H1 (cell line): ENCODE measurements at regions not wholly inside any gene's neighbourhood (a gene's known extent, or its start where the extent isn't known, plus 50 kb on each side); places are given as distances from the start of the nearest gene placed in this dataset.

ENCODE experiments used
- CTCF ChIA-PET: fragments of 300-600 bp; sonication (Branson Sonifier 250); formaldehyde crosslinking; loops from one replicate; lab custom pipeline; 2021; ENCODE audit not compliant: partially characterized antibody; lab: Charles Lee
- POLR2A ChIA-PET: fragments of 300-600 bp; sonication (Branson Sonifier 250); formaldehyde crosslinking; loops from one replicate; lab custom pipeline; 2021; ENCODE audit warnings: inconsistent platforms; ENCODE audit not compliant: partially characterized antibody; lab: Charles Lee
- DNase-seq, 2 experiments: peaks; one replicate each; pipeline versions ENCODE4 v3.0.0 to v3.0.0-alpha.2; 2010 to 2022; ENCODE audit warnings: low spot score in 2 of 2, low read depth in 1 of 2, mixed read lengths in 1 of 2
- FAIRE-seq: peaks from 2 replicates; lab custom pipeline; 2011; peaks lifted over from hg19 to GRCh38; lab: Jason Lieb, UNC
- H2AFZ ChIP-seq: 2 replicates; pipeline ENCODE4 v1.8.1; 2012; ENCODE audit warnings: low read length, inconsistent platforms
- H2AK5ac ChIP-seq: 2 replicates; pipeline ENCODE4 v1.6.1; 2013; ENCODE audit warnings: low read depth, low read length
- H2BK120ac ChIP-seq: replicated peaks from 2 replicates; pipeline ENCODE3; 2013; ENCODE audit warnings: low read depth, low read length, inconsistent platforms
- H2BK12ac ChIP-seq: 2 replicates; pipeline ENCODE4 v1.6.1; 2013; ENCODE audit warnings: low read depth, low read length
- H2BK15ac ChIP-seq: 2 replicates; pipeline ENCODE4 v1.6.1; 2013; ENCODE audit warnings: low read length
- H2BK20ac ChIP-seq: 2 replicates; pipeline ENCODE4 v1.6.1; 2013; ENCODE audit warnings: low read length
- H2BK5ac ChIP-seq: 2 replicates; pipeline ENCODE4 v1.6.1; 2013; ENCODE audit warnings: low read depth, low read length
- H3K14ac ChIP-seq: 2 replicates; pipeline ENCODE4 v1.6.1; 2013; ENCODE audit warnings: inconsistent platforms; ENCODE audit not compliant: insufficient read length
- H3K18ac ChIP-seq: 2 replicates; pipeline ENCODE4 v1.6.1; 2013; ENCODE audit warnings: low read length; ENCODE audit errors: extremely low read depth
- H3K23ac ChIP-seq: 2 replicates; pipeline ENCODE4 v1.6.1; 2013; ENCODE audit warnings: inconsistent platforms; ENCODE audit not compliant: insufficient read length
- H3K23me2 ChIP-seq: 2 replicates; pipeline ENCODE4 v1.6.1; 2013; ENCODE audit warnings: low read depth, low read length
- H3K27ac ChIP-seq: 2 replicates; pipeline ENCODE4 v1.6.1; 2011; ENCODE audit warnings: low read depth, low read length, inconsistent platforms
- H3K27me3 ChIP-seq, 4 experiments: replicated peaks in 1 of 4; 1 replicate in 1 of 4; 2 replicates in 3 of 4; pipeline versions ENCODE4 v1.6.1 to v1.8.1; 2011 to 2013; ENCODE audit warnings: low read length in 3 of 4, mild to moderate bottlenecking in 3 of 4, inconsistent platforms in 2 of 4, mixed read lengths in 2 of 4, moderate library complexity in 1 of 4; ENCODE audit not compliant: control insufficient read depth in 3 of 4, insufficient read depth in 3 of 4; ENCODE audit errors: extremely low read depth in 1 of 4
- H3K36me3 ChIP-seq, 4 experiments: 2 replicates each; pipeline versions ENCODE4 v1.6.1 to v1.8.1; 2011 to 2013; ENCODE audit warnings: mild to moderate bottlenecking in 4 of 4, low read length in 3 of 4, moderate library complexity in 2 of 4, control low read depth in 1 of 4, inconsistent platforms in 1 of 4; ENCODE audit not compliant: insufficient read depth in 4 of 4, control insufficient read depth in 2 of 4
- H3K4ac ChIP-seq: replicated peaks from 2 replicates; pipeline ENCODE3; 2013; ENCODE audit warnings: low read length, low read depth, mixed read lengths, inconsistent platforms; ENCODE audit not compliant: insufficient read length
- H3K4me1 ChIP-seq, 4 experiments: replicated peaks in 1 of 4; 1 replicate in 1 of 4; 2 replicates in 3 of 4; pipeline versions ENCODE4 v1.6.1 to v1.8.1; 2011 to 2013; ENCODE audit warnings: low read length in 3 of 4, inconsistent platforms in 2 of 4, mixed read lengths in 1 of 4; ENCODE audit not compliant: insufficient read depth in 4 of 4, control insufficient read depth in 3 of 4
- H3K4me2 ChIP-seq, 2 experiments: 2 replicates each; pipeline versions ENCODE4 v1.6.1 to v1.8.1; 2011 to 2013; ENCODE audit warnings: low read depth in 2 of 2, low read length in 2 of 2, control low read depth in 1 of 2, inconsistent platforms in 1 of 2, mild to moderate bottlenecking in 1 of 2; ENCODE audit not compliant: insufficient read depth in 1 of 2
- H3K4me3 ChIP-seq, 4 experiments: fragments of 200-600, 300-600 bp in 1 of 4; sonication (generic), shearing (Covaris generic), sonication (Bioruptor Twin) in 1 of 4; 2 replicates each; pipeline versions ENCODE4 v1.5.1 to v1.8.1; 2011 to 2016; ENCODE audit warnings: low read length in 4 of 4, low read depth in 3 of 4, control low read depth in 2 of 4, inconsistent platforms in 2 of 4, mild to moderate bottlenecking in 2 of 4, mixed read lengths in 1 of 4, moderate library complexity in 1 of 4; ENCODE audit not compliant: insufficient read depth in 2 of 4; ENCODE audit errors: extremely low read depth in 1 of 4
- H3K56ac ChIP-seq: replicated peaks from 2 replicates; pipeline ENCODE3; 2013; ENCODE audit warnings: low read depth, mild to moderate bottlenecking, mixed read lengths, low read length, inconsistent platforms; ENCODE audit not compliant: insufficient read length
- H3K79me1 ChIP-seq: 2 replicates; pipeline ENCODE4 v1.6.1; 2013; ENCODE audit warnings: low read depth, low read length, control low read depth
- H3K79me2 ChIP-seq, 2 experiments: 2 replicates each; pipeline versions ENCODE4 v1.6.1 to v1.8.1; 2012 to 2013; ENCODE audit warnings: low read length in 2 of 2, mild to moderate bottlenecking in 2 of 2, inconsistent platforms in 1 of 2; ENCODE audit not compliant: insufficient read depth in 2 of 2, control insufficient read depth in 1 of 2
- H3K9ac ChIP-seq, 4 experiments: replicated peaks in 1 of 4; 1 replicate in 1 of 4; 2 replicates in 3 of 4; pipeline versions ENCODE4 v1.6.1 to v1.8.1; 2011 to 2013; ENCODE audit warnings: low read depth in 3 of 4, low read length in 3 of 4, control low read depth in 2 of 4, mild to moderate bottlenecking in 2 of 4, moderate library complexity in 2 of 4, inconsistent platforms in 1 of 4; ENCODE audit errors: extremely low read depth in 1 of 4
- H3K9me3 ChIP-seq, 2 experiments: 2 replicates each; pipeline versions ENCODE4 v1.6.1 to v1.8.1; 2012 to 2013; ENCODE audit warnings: mild to moderate bottlenecking in 2 of 2, moderate library complexity in 2 of 2, control low read depth in 1 of 2, inconsistent platforms in 1 of 2, low read depth in 1 of 2, low read length in 1 of 2, mixed read lengths in 1 of 2; ENCODE audit not compliant: insufficient read depth in 2 of 2
- H4K20me1 ChIP-seq, 2 experiments: replicated peaks in 1 of 2; 2 replicates each; pipeline versions ENCODE3 to v1.8.1; 2011 to 2013; ENCODE audit warnings: inconsistent platforms in 2 of 2, low read length in 2 of 2, mild to moderate bottlenecking in 1 of 2; ENCODE audit not compliant: insufficient read depth in 2 of 2, control insufficient read depth in 1 of 2
- H4K5ac ChIP-seq: 2 replicates; pipeline ENCODE4 v1.6.1; 2013; ENCODE audit warnings: low read length, low read depth, mixed read lengths, inconsistent platforms; ENCODE audit not compliant: insufficient read length
- H4K8ac ChIP-seq: 2 replicates; pipeline ENCODE4 v1.8.0; 2013; ENCODE audit warnings: mild to moderate bottlenecking, moderate library complexity, low read length, inconsistent platforms; ENCODE audit not compliant: insufficient read depth; ENCODE audit errors: extremely low read depth
- H4K91ac ChIP-seq: replicated peaks from 2 replicates; pipeline ENCODE3; 2013; ENCODE audit warnings: low read length, mixed read lengths, inconsistent platforms; ENCODE audit not compliant: insufficient read length
- ASH2L ChIP-seq: fragments of 200-600, 300-600 bp; sonication (generic); IDR thresholded peaks from one replicate; pipeline ENCODE4 v1.7.1; 2017; ENCODE audit warnings: low read length
- CBX5 ChIP-seq: fragments of 300-800, 300-1000 bp; sonication (generic); IDR thresholded peaks from 2 replicates; pipeline ENCODE4 v1.7.1; 2016; ENCODE audit warnings: antibody characterized with exemption, low read length, low read depth
- CTBP2 ChIP-seq: IDR thresholded peaks from 2 replicates; pipeline ENCODE4 v1.7.0; 2011; ENCODE audit warnings: borderline replicate concordance, mild to moderate bottlenecking, moderate library complexity, mixed read lengths, low read length; ENCODE audit not compliant: insufficient read depth, insufficient read length
- EP300 ChIP-seq, 2 experiments: IDR thresholded peaks; 1 replicate in 1 of 2; 2 replicates in 1 of 2; pipeline ENCODE4 v1.6.1; 2011 to 2012; ENCODE audit warnings: low read depth in 2 of 2, low read length in 2 of 2, mild to moderate bottlenecking in 2 of 2, borderline replicate concordance in 1 of 2, inconsistent platforms in 1 of 2, moderate library complexity in 1 of 2
- FOSL1 ChIP-seq: IDR thresholded peaks from 2 replicates; pipeline ENCODE4 v1.6.1; 2011; ENCODE audit warnings: mild to moderate bottlenecking, low read depth, low read length, moderate library complexity; ENCODE audit not compliant: insufficient read depth
- KDM1A ChIP-seq: fragments of 200-600, 300-600 bp; sonication (generic); IDR thresholded peaks from 2 replicates; pipeline ENCODE4 v1.7.1; 2016; ENCODE audit warnings: mild to moderate bottlenecking, low read length, borderline replicate concordance
- KDM5A ChIP-seq: fragments of 200-600 bp; IDR thresholded peaks from 2 replicates; pipeline ENCODE4 v1.7.1; 2012; ENCODE audit warnings: mild to moderate bottlenecking, low read length, inconsistent platforms, mixed read lengths
- MAFK ChIP-seq: IDR thresholded peaks from 2 replicates; pipeline ENCODE4 v1.6.1; 2012; ENCODE audit warnings: low read depth, mild to moderate bottlenecking, improper control_type of control experiment, low read length
- POLR2AphosphoS5 ChIP-seq: IDR thresholded peaks from 2 replicates; pipeline ENCODE4 v1.6.1; 2011; ENCODE audit warnings: low read depth, low read length
- SP1 ChIP-seq: IDR thresholded peaks from 2 replicates; pipeline ENCODE4 v1.6.1; 2011; ENCODE audit warnings: low read depth, low read length
- SRF ChIP-seq: IDR thresholded peaks from 2 replicates; pipeline ENCODE4 v1.6.1; 2011; ENCODE audit warnings: mild to moderate bottlenecking, low read depth, low read length, moderate library complexity
- TEAD4 ChIP-seq: IDR thresholded peaks from 2 replicates; pipeline ENCODE4 v1.6.1; 2012; ENCODE audit warnings: low read depth, low read length, inconsistent platforms, mixed read lengths
- ZNF274 ChIP-seq: IDR thresholded peaks from 2 replicates; pipeline ENCODE4 v1.7.0; 2012; ENCODE audit warnings: low read length, borderline replicate concordance; ENCODE audit errors: extremely low read depth
- WGBS, 2 experiments: shearing (Covaris generic) in 1 of 2; methylation state at CpG; one replicate each; pipeline versions ENCODE4 v1.1.6 to v1.1.7; 2013 to 2015; ENCODE audit warnings: low lambda C conversion rate in 2 of 2, mixed read lengths in 2 of 2, inconsistent platforms in 1 of 2, low coverage in 1 of 2, missing lambda C conversion rate in 1 of 2; ENCODE audit not compliant: insufficient replicate concordance in 2 of 2, insufficient coverage in 1 of 2, insufficient read length in 1 of 2; ENCODE audit errors: extremely low coverage in 1 of 2, missing lambda C conversion rate in 1 of 2; 5-methylcytosine and 5-hydroxymethylcytosine counted together

DNA sequence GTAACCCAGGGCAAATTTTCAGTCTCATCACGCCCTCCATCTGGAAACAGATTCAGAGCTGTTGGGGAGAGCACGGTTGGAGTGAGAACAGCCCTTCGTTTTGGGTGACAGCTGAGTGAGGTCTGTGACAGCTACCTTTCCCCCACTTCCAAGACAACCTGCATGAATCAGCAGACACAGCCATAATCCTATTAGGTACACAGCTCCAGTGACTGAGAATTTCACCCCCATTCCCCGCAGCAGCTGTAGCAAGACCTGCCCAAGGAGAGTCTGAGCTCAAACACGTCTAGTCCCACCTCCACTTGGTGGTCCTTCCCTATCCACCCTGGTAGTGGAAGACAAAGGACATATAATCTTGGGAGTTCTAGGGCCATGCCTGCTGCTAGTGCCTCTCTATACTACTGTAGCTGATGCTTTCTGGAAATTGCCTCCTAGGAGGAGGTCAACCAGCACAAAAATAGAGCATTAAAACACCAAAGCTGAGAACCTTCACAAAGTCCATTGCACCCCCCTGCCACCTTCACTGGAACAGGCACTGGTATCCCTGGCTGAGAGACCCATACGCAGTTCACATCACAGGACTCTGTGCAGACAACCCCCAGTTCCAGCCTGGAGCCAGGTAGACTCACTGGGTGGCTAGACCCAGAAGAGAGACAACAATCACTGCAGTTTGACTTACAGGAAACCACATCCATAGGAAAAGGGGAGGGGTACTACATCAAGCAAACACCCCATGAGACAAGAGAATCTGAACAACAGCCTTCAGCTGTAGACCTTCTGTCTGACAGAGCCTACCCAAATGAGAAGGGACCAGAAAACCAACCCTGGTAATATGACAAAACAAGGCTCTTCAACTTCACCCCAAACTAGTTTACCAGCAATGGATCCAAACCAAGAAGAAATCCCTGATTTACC lies 448.6 kb upstream of the CBLB start:
- Histone ChIP-seq H3K23ac (no peak overlapping the region), H3K9me3 (no peaks in the 10 kb centered on the region), H3K14ac (no peak overlapping the region), H2AFZ (peak overlapping the region; percentile 85; the same call in 1 of the 2 replicates), H2AK5ac (no peak overlapping the region), H4K5ac (no peak overlapping the region), H3K79me2 (no peaks in the 10 kb centered on the region), H4K20me1 (no peaks in the 10 kb centered on the region), H3K18ac (no peak overlapping the region; the same call in 1 of the 2 replicates), H3K4ac (no peak overlapping the region), H3K4me1 (peaks cover 0 to 2% (median 1%) of the 10 kb centered on the region in 4 experiments; a peak in 1 of 7 replicates), H3K27me3 (no peaks in the 10 kb centered on the region), H2BK120ac (no peak overlapping the region), H4K8ac (no peak overlapping the region), H3K23me2 (no peaks in the 10 kb centered on the region), H4K91ac (no peak overlapping the region), H2BK5ac (no peak overlapping the region), H3K4me3 (no peak overlapping the region), H2BK15ac (no peak overlapping the region), H3K9ac (no peak overlapping the region), H2BK20ac (0 out of 2 replicates have a peak overlapping the region, but pooled peaks have one; percentile 48), H3K36me3 (no peaks in the 10 kb centered on the region), H3K27ac (no peak overlapping the region), H3K79me1 (no peaks in the 10 kb centered on the region), H3K4me2 (no peak overlapping the region), H3K56ac (no peak overlapping the region), H2BK12ac (no peak overlapping the region)
- no peak for FAIRE-seq
- DNase-seq: no peak
- ChIA-PET POLR2A (no interaction called here), CTCF (interaction anchor here (1.5 kb wide), 1 partner anchor 22 kb away, joined by 5 read pairs; no protein-coding TSS in a partner anchor)
- WGBS, 2 experiments: 92% methylated on average over 6 of the region's 6 CpGs; no CpG with 5 or more reads in 1 of the 2 experiments
- no peak for TF ChIP-seq MAFK
- TF ChIP-seq FOSL1: no peak
- no peak for TF ChIP-seq TEAD4
- TF ChIP-seq SRF: no peak
- TF ChIP-seq ASH2L: no peak
- TF ChIP-seq CTBP2: no peak
- TF ChIP-seq CBX5: no peak
- TF ChIP-seq EP300 (IDR thresholded peaks at IDR 0.05; ENCODE audit: borderline replicate concordance in 1 of 2, low read depth in 2 of 2, low read length in 2 of 2): no peak
- TF ChIP-seq SP1: no peak
- TF ChIP-seq ZNF274: no peak
- no peak for TF ChIP-seq KDM1A
- no peak for TF ChIP-seq POLR2AphosphoS5
- TF ChIP-seq KDM5A: no peak
